Posterior vena cava (tissue), 2 donors: ENCODE measurements at regions not wholly inside any gene's neighbourhood (a gene's known extent, or its start where the extent isn't known, plus 50 kb on each side); places are given as distances from the start of the nearest gene placed in this dataset.
"Not testable (repeated sequence)": the region's sequence is repeated elsewhere in the genome, so short reads cannot be mapped to it uniquely, and the experiment has no call there.

Experiments used
- DNase-seq: peaks from one replicate; pipeline ENCODE4 v3.0.0-alpha.2; 2020; ENCODE audit warnings: low spot score
- intact Hi-C, 2 donors: fragments of 100-400 bp; cut with DNase I; formaldehyde crosslinking; loops; one replicate each; pipeline versions ENCODE4 v1.14.1 to v1.14.2; 2022 to 2023
- donor health status: DM: yes; HTN: yes; CAD: no.
- donor health status: DM: yes; HTN: yes; CAD: no.

DNA sequence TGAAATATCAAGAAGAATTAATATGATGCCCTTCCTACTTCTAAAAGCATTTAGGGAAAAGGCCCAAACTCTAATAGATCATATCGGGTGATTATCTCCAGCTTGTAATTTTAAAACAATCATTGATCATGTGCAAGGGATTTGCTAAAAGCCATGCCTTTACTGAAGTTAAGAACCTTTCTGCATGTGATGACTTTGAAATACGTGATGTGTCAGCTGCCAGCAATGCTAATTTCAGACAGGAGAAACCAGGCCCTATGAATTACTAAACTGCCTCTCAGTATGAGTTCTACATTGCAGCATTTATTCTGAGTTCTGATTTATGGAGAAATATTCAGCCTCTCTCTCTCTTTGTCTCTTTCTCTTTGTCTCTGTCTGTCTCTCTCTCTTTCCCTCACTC lies 203.6 kb upstream of the AKR1E2 start:
- no peak for DNase-seq
- intact Hi-C loops, result no loop called here

DNA sequence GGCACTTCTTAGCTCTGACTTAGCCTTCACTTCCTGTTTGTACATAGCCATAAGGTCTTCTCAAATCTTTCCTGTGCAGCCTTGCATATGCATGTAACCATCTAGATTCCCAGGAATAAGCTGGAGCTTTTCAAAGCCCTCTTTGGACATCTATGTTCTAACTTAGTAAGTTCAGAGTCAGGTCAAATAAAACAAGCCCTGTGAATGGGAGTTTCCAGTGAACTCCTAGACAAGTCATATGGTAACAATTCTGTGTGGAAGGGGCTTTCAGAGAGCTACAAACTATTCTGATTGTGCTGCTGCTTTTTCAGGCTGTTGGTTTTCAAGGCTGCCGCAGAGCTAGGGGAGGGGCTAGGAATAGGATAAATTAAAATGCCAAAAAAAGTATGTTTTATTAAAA lies 208.4 kb upstream of the AKR1E2 start:
- intact Hi-C loops, result no loop called here
- no peak for DNase-seq

DNA sequence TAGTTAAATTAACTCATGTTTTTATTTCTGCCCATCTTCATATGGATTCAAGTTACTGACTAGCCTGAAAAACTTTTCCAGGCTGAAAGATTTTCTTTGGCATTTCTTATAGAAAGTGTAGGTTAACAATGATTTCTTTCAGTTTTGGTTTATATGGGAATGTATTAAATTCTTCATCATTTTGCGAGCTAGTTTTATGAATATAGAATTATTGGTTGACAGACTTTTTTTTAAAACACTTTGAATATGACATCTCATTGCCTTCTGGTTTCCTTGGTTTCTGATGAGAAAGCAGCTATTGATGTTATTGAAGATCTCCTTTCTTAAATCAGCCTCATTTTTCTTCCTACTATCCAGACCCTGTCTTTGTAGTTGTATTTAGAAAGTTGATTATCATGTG lies 211.0 kb upstream of the AKR1E2 start:
- DNase-seq, result no peak
- intact Hi-C loops, result no loop called here

DNA sequence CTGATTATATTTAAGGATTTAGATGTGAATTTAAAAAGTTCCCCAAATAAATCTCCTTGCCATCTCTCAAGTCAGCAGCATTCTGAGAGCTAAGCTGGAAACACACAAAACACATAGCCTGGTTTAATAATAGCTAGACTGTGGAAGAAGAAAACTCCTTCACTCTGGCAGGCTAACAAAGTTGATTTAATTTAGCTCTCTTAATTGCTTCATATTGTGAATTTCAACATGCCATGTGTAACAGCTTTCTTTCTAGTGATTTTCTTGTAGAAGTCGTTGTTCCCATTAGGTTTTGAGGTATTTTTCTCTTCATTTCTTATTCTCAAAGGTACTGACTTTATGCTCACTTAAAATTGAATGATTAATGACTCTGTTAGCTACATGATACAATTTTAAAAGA lies 216.8 kb upstream of the AKR1E2 start:
- no peak for DNase-seq
- intact Hi-C loops, result no loop called here

DNA sequence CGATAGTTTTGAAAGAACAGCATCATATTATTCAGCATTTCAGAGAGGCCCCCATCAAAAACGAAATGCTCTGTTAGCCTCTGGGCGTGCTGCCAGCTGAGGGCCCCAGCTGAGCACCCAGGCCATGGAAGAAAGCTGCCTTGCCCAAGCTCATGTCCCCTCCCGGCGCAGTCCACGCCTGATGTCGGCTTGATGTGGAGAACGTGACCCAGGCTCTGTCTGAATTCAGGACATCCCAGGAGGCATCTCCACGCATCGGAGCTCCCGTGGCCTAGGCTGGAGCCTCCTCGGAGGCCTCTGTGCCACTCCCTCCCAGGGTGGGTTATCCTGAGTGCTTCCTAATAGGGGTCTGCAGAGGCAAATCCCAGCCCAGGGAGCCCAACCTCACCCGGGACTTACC lies 218.3 kb upstream of the AKR1E2 start:
- no peak for DNase-seq
- intact Hi-C loops, result no loop called here

DNA sequence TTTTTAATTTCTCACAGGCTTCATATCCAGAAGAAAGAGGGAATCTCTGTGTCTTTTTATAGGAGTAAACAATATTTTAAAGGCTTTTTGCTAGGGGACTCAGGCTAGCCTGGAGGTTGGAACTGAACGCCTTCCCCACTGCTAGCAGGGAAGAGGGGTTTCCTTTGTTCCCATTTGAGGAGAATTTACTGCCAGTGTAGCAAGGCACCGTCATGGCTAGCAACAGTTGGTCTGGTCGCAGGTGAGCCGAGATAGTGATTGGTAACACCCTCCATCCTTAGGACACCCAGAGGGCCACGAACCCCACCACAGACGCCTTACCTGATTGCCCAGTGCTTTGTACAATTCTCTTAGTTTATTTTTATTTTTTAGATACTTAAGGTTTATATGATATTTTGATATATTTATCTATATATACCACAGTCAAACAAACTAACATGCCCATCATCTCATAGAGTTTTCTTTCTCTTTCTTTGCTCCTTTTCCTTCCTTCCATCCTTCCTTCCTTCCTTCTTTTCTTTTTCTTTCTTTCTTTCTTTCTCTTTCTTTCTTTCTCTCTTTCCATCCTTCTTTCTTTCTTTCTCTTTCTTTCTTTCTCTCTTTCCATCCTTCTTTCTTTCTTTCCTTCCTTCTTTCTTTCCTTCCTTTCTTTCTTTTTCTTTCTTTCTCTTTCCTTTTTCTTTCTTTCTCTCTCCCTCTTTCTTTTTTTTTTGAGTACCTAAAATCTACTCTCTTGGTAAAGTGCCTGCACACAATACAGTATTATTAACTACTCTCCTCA lies 219.0 kb upstream of the AKR1E2 start:
- intact Hi-C loops, result no loop called here
- no peak for DNase-seq

DNA sequence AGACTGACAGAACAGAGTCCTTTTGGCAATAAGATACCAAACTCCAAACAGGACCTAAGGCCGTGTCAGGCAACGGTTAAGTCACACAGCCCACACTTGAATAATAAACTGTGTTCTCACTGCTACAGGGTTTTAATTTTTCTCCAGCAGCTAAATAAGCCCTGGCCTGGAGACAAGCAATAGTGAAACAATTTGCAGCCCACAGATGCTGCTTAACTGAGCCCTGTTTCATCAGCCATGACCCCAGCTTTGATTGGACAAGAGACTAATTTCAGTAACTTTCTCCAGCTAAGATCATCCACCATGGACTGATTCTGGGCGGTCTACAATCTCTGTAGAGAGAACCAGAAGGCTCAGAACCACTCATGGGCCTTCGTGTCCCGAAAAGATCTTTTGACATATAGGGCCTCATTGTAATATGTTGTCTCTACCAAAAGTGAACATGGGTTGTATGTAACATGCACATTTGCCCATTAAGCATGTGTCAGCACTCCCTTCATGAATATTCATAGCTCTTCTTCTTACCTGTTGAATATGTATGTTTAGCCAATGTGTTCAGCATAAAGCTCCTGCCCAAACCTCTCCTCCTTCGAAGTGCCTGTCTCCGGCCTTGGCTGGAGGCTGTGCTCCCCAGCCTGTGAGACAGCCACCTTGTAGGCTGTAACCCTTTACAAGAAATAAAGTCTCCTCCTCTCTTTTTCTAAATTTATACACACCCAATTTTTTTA lies 223.1 kb upstream of the AKR1E2 start:
- DNase-seq, result no peak
- intact Hi-C loops, result no loop called here

DNA sequence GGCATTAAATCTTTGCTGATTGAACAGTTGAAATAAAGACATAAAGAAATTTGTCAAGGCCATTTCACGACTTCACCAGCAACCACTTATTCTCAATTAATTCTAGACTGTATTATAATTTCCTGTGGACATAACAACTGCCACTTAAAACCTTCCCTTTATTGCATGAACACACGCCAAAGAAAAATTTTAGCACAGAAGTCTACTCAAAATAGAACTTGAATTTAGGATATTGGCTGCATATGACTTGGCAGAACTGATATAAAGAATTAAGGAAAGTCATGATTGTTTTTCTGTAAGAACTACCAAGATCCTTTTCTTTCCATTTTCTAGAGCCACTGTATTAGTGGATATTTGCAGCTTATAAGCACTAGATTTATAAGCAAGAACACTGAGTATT lies 226.5 kb upstream of the AKR1E2 start:
- DNase-seq, result no peak
- intact Hi-C loops, result no loop called here

DNA sequence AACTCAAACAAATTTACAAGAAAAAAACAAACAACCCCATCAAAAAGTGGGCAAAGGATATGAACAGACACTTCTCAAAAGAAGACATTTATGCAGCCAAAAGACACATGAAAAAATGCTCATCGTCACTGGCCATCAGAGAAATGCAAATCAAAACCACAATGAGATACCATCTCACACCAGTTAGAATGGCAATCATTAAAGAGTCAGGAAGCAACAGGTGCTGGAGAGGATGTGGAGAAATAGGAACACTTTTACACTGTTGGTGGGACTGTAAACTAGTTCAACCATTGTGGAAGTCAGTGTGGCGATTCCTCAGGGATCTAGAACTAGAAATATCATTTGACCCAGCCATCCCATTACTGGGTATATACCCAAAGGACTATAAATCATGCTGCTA lies 228.1 kb upstream of the AKR1E2 start:
- DNase-seq, intact Hi-C loops: not testable (repeated sequence)

DNA sequence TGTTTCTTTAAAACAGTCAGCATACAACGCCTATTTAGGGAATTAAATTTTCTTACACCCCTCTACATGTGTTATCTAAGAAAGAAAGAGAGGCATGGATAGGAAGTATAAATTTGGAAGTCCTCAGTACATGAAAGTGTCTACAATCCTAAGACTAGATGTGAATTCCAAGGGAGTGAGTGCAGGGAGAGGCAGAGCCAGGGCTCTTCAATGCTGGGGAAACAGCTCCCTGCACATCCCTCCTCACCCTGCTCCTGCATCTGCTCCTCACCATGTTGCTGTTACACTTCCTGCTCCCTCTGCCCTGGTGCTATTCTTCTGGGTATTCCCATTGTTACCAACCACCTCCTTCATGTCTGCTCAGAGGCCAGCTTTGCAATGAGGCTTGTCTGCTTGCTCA lies 229.1 kb upstream of the AKR1E2 start:
- DNase-seq, result no peak
- intact Hi-C loops, result no loop called here

DNA sequence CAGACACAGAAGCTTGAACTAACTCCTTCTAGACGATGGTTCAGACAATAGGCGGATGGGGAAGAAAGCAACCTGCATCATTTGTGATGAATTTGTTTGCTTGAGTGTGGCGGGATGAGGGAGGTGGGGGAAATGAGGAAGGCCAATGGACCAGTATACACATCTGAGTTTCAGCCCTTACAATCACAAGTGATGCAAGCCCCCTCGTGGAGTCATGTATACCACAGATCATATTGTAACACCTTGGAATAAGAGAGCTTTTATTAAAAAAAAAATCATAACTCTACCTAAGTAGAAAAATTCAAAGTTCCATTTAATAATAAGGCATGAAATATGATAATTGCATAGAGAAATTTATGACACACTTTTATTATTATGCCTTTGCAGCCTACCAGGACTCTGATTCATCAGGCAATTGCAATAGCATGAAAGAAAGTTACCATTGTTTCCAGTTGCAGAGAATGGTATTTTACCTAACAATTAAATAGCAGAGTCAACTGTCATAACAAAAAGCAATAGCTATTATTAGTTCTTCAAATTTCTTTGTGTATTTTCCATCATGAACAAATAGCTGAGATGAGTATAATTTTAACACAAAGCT lies 230.2 kb upstream of the AKR1E2 start:
- intact Hi-C loops, result no loop called here

DNA sequence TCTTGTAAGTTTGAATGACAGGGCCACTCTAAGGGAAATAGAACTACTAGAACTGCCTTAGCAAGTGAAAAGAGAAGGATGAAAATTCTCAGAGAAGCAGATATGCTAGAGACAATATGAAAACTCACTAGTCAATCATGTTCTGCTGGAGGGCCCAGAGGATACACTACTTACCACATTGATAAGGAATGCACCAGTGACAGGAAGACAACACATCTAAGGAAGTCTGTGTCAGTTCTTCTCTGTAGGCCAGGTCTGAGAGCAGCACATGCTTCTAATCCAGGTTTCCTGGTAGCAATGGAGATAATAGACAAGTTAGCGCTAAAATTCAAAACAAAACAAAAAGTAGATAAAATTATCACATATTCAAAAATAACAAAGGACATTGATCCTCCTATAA lies 235.2 kb upstream of the AKR1E2 start:
- intact Hi-C loops, result no loop called here
- no peak for DNase-seq

More for the DNA sequence above, 230.2 kb upstream of the AKR1E2 start:
- DNase-seq, result no peak

DNA sequence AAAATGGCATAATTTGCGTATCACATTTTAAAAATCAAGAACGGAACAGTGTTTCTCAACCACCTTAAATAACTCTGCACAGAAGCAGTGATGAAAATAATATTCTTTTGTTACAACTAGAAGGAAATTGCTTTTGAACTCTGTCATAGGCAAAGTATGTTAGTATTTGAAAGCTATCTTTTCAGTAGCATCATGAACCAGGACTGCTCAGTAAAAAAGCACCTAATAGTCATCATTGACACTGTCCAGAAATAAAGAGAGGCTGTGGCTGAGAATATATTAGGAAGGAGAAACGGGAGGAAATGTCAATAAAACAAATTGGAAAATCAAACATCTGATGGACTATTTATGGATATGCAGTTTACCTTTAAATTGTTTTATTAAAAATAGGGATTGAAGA lies 237.2 kb upstream of the AKR1E2 start:
- intact Hi-C loops, result no loop called here

DNA sequence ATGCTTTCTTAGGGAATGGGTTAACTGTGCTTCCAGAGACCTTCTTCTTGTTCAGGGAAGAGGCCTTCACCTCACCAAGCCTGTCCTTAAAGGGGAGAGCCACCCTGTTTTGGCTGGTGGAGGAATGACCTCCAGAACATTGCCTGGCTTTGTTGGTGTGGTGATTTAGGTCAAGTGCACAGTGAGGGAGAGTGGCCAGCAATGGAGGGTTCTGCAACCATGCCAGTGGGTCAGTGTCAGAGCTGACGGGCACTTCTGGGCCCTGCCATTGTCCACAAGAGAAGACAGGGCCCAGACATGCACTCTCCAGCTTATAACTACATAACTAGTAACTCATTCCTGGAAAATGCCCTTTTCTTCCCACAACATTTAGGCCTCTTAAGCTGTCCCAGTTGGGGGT lies 238.5 kb upstream of the AKR1E2 start:
- intact Hi-C loops, result no loop called here
- DNase-seq, result no peak

More for the DNA sequence above, 237.2 kb upstream of the AKR1E2 start:
- DNase-seq, result no peak

DNA sequence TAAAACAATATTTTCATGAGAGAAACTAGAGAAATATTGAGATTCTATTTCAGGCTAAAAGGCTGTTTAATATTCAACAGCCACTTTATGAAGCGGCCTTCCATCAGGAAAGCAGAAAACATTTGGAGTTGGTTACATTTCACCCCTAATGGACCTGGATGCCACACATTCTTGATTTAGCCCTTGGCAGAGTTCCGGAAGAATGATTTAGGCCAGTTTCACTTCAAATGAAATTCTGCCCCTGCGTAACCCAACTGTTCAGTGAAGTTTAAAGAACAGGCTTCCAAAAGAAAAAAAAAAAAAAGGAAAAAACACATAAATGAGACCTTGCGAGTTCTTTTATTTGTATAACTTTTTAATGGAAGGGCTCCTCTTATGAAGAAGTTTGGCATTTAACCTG lies 239.2 kb upstream of the AKR1E2 start:
- intact Hi-C loops, result no loop called here
- no peak for DNase-seq

DNA sequence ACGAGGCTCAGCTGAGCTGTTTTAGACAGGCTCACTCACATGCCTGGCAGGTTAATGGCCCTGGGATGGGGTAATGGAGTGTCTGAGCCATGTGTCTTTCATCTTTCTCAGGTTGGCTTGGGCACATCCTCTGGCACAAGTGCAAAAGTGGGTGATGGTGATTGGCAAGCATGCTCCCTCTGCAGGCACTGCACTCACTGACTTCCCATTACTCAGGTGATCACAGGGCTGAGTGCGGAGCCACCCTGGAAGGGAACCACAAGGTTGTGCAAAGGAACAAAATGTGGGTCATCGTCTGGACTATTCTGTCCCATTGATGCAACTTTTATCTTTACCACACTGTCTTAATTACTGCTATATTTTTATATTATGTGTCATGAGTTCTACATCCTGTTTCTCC lies 244.1 kb upstream of the AKR1E2 start:
- intact Hi-C loops, result no loop called here
- DNase-seq, result no peak

DNA sequence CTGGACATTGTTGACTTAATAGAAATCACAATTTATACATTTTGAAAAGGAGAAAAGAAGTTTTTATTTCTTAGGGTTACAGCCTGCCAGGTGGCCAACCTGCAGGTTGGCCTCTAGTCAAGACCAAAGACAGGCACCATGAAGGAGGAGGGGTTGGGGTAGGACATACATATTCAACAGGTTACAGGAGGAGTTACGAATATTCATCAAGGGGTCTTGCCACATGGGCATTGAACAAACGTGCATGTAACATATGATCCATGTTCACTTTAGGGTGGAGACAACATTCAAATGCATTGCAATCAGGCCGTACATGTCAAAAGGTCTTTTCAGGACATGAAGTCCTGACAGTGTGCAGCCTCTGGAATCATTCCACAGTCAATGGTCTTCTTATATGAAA lies 246.2 kb upstream of the AKR1E2 start:
- intact Hi-C loops, result no loop called here

DNA sequence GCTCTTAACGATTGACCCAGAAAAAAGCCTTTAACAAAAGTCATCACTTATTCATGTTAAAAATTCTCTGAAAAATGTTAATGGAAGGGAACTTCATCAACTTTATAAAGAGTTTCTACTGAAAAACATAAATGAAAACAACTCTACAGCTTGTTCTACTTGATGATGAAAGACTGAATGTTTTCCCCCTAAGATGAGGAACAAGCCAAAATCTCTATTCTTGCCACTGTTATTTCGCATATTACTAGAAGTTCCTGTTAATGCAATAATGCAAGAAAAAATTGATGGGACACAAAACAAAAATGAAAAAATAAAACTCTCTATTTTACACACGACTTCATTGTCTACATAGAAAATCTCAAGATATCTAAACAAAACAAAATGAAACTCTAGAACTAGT lies 249.8 kb upstream of the AKR1E2 start:
- intact Hi-C loops, result no loop called here

More for the DNA sequence above, 246.2 kb upstream of the AKR1E2 start:
- DNase-seq, result no peak

DNA sequence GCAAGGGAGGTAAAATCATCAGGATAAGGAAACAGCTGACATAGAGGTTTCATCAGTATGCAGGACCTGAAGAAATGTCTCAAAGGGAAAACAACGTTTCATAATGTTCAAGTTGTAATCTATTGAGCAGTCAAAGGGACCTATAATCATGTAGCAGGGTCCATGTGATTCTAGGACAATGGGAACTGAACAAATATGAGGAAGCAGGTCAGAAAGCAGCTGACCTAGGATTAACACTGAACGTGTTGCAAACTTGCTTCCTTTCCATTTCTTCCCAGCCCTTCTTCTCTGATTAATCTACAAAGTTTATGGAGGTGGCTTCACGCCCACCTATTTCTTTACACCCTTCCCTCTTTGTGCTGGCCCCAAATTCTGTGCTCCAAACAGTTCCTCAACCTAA lies 256.9 kb upstream of the AKR1E2 start:
- intact Hi-C loops, result no loop called here
- no peak for DNase-seq

More for the DNA sequence above, 249.8 kb upstream of the AKR1E2 start:
- no peak for DNase-seq

DNA sequence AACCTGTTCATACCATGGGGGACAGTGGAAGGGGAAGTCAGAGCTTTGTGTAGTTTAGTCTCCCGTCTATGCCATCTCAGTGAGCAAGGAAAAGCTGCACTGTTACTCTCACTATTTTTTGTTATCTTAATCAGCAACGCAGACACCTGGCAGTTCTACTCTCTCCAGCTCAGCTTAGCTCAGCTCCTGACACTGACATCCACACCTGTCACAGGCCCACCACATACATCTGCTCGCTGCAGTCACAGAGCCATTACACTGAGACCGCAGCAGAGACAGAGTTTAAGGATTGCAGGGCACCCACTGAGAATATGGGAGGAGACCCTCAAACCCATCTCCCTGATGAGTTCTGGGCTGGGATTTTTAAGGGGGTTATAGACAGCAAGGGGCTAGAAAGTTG lies 257.3 kb upstream of the AKR1E2 start:
- intact Hi-C loops, result no loop called here
- DNase-seq, result no peak

DNA sequence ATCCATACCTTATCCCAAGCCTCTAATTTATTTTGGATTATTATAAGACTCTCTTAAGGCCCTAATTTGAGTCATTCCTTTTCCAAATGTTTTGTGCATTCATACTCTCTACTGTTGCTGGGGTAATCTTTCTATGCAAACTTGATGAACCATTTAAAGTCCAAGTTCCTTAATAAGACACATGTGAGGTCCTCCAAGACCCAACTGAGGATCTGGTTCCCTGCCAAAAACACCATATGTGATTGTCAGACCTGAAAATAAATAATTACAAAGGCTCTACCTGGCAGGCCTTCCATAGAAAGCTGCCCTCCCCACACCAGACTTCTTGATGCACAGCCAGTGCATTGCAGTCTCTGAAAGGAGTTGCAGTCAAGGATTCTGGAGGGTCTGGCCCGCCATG lies 257.9 kb upstream of the AKR1E2 start:
- intact Hi-C loops, result no loop called here

More for the DNA sequence above, 257.9 kb upstream of the AKR1E2 start:
- DNase-seq, result no peak
